IMR-90 (cell line): ENCODE measurements at regions not wholly inside any gene's neighbourhood (a gene's known extent, or its start where the extent isn't known, plus 50 kb on each side); places are given as distances from the start of the nearest gene placed in this dataset.

ENCODE experiments used
- ATAC-seq: fragments of 200-7000 bp; cut with Tn5 transposase; 2 replicates; pipeline ENCODE4 v1.9.1; 2020; ENCODE audit warnings: low read depth, mild to moderate bottlenecking, moderate library complexity
- BruUV-seq: library from RNA; stranded (reverse); fragments of 400-500 nt; replicated peaks from 2 replicates; lab custom pipeline; 2021; lab: Mats Ljungman, UMichigan
- CTCF ChIA-PET: fragments of 300-600 bp; formaldehyde crosslinking; extraction: SDS; loops from one replicate; lab custom pipeline; 2021; ENCODE audit warnings: antibody characterized with exemption; lab: Yijun Ruan, JAX
- POLR2A ChIA-PET: fragments of 300-600 bp; sonication (Branson Sonifier 250); formaldehyde crosslinking; loops from one replicate; lab custom pipeline; 2022; ENCODE audit warnings: antibody characterized with exemption; ENCODE audit not compliant: unreplicated experiment; lab: Charles Lee
- DNase-seq: peaks from one replicate; pipeline ENCODE4 v3.0.0; 2013
- H2AFZ ChIP-seq: replicated peaks from 2 replicates; pipeline ENCODE3; 2013; ENCODE audit warnings: low read length, mild to moderate bottlenecking; ENCODE audit not compliant: poor library complexity
- H2AK5ac ChIP-seq: 2 replicates; pipeline ENCODE4 v1.6.1; 2013; ENCODE audit warnings: low read depth, low read length, inconsistent platforms
- H2AK9ac ChIP-seq: replicated peaks from 2 replicates; pipeline ENCODE3; 2013; ENCODE audit warnings: mild to moderate bottlenecking, low read depth, low read length, moderate library complexity; ENCODE audit not compliant: poor library complexity
- H2BK120ac ChIP-seq: 2 replicates; pipeline ENCODE4 v1.6.1; 2013; ENCODE audit warnings: low read depth, low read length, inconsistent platforms
- H2BK15ac ChIP-seq: 3 replicates; pipeline ENCODE4 v1.6.1; 2013; ENCODE audit warnings: low read depth, low read length, inconsistent platforms
- H2BK20ac ChIP-seq: 2 replicates; pipeline ENCODE4 v1.6.1; 2013; ENCODE audit warnings: low read depth, mild to moderate bottlenecking, inconsistent platforms, low read length, moderate library complexity
- H2BK5ac ChIP-seq: 2 replicates; pipeline ENCODE4 v1.6.1; 2013; ENCODE audit warnings: mild to moderate bottlenecking, low read depth, low read length, inconsistent platforms; ENCODE audit not compliant: poor library complexity, severe bottlenecking
- H3K14ac ChIP-seq: replicated peaks from 2 replicates; pipeline ENCODE4 v1.6.1; 2013; ENCODE audit warnings: low read depth, low read length, inconsistent platforms
- H3K18ac ChIP-seq: 2 replicates; pipeline ENCODE4 v1.6.1; 2013; ENCODE audit warnings: low read depth, low read length, control low read depth
- H3K23ac ChIP-seq: 2 replicates; pipeline ENCODE4 v1.6.1; 2013; ENCODE audit warnings: low read depth, low read length, inconsistent platforms
- H3K27ac ChIP-seq: 2 replicates; pipeline ENCODE4 v1.5.1; 2013; ENCODE audit warnings: mild to moderate bottlenecking, control low read depth, low read length; ENCODE audit not compliant: insufficient read depth
- H3K27me3 ChIP-seq: 2 replicates; pipeline ENCODE4 v1.6.1; 2013; ENCODE audit warnings: low read length; ENCODE audit not compliant: control insufficient read depth, insufficient read depth
- H3K36me3 ChIP-seq: 2 replicates; pipeline ENCODE4 v1.6.1; 2013; ENCODE audit warnings: low read length, mixed read lengths; ENCODE audit not compliant: control insufficient read depth, insufficient read depth
- H3K4ac ChIP-seq: 2 replicates; pipeline ENCODE4 v1.6.1; 2013; ENCODE audit warnings: low read depth, low read length, inconsistent platforms
- H3K4me1 ChIP-seq: 2 replicates; pipeline ENCODE4 v1.6.1; 2013; ENCODE audit warnings: low read length, mixed read lengths; ENCODE audit not compliant: control insufficient read depth, insufficient read depth
- H3K4me2 ChIP-seq: 2 replicates; pipeline ENCODE4 v1.6.1; 2013; ENCODE audit warnings: low read depth, mild to moderate bottlenecking, control low read depth, low read length, moderate library complexity
- H3K4me3 ChIP-seq: 2 replicates; pipeline ENCODE4 v1.5.1; 2013; ENCODE audit warnings: low read depth, mild to moderate bottlenecking, control low read depth, low read length, moderate library complexity; ENCODE audit not compliant: insufficient read depth
- H3K56ac ChIP-seq: 2 replicates; pipeline ENCODE4 v1.6.1; 2013; ENCODE audit warnings: low read length, inconsistent platforms; ENCODE audit not compliant: insufficient read depth; ENCODE audit errors: extremely low read depth
- H3K79me1 ChIP-seq, 2 experiments: 2 replicates each; pipeline ENCODE4 v1.6.1; 2013; ENCODE audit warnings: low read length in 2 of 2, inconsistent platforms in 1 of 2, low read depth in 1 of 2
- H3K9ac ChIP-seq: 2 replicates; pipeline ENCODE4 v1.6.1; 2013; ENCODE audit warnings: low read depth, low read length, control low read depth
- H3K9me1 ChIP-seq: 2 replicates; pipeline ENCODE4 v1.6.1; 2013; ENCODE audit warnings: low read length, inconsistent platforms; ENCODE audit not compliant: insufficient read depth
- H3K9me3 ChIP-seq: 2 replicates; pipeline ENCODE4 v1.6.1; 2013; ENCODE audit warnings: low read length; ENCODE audit not compliant: control insufficient read depth, insufficient read depth
- H4K20me1 ChIP-seq: 2 replicates; pipeline ENCODE4 v1.6.1; 2013; ENCODE audit warnings: low read length, inconsistent platforms; ENCODE audit not compliant: insufficient read depth
- H4K5ac ChIP-seq: 2 replicates; pipeline ENCODE4 v1.6.1; 2013; ENCODE audit warnings: mild to moderate bottlenecking, low read depth, low read length, control low read depth
- H4K8ac ChIP-seq, 2 experiments: 2 replicates each; pipeline ENCODE4 v1.6.1; 2013; ENCODE audit warnings: low read depth in 2 of 2, low read length in 2 of 2, control low read depth in 1 of 2, inconsistent platforms in 1 of 2
- H4K91ac ChIP-seq: 2 replicates; pipeline ENCODE4 v1.6.1; 2013; ENCODE audit warnings: low read depth, low read length, inconsistent platforms; ENCODE audit not compliant: insufficient read depth
- BHLHE40 ChIP-seq: fragments of 150-350 bp; IDR thresholded peaks from 2 replicates; pipeline ENCODE4 v1.6.1; 2016; ENCODE audit warnings: mild to moderate bottlenecking, low read depth, low read length
- CEBPB ChIP-seq: IDR thresholded peaks from 2 replicates; pipeline ENCODE4 v1.6.1; 2012; ENCODE audit warnings: low read depth, low read length, improper control_type of control experiment
- CHD1 ChIP-seq: IDR thresholded peaks from 2 replicates; pipeline ENCODE4 v1.6.1; 2012; ENCODE audit warnings: low read depth, low read length, improper control_type of control experiment
- FOS ChIP-seq: fragments of 150-350 bp; IDR thresholded peaks from 2 replicates; pipeline ENCODE4 v1.6.1; 2016; ENCODE audit warnings: low read depth, low read length
- MAFK ChIP-seq: IDR thresholded peaks from 2 replicates; pipeline ENCODE4 v1.6.1; 2012; ENCODE audit warnings: low read depth, low read length, improper control_type of control experiment
- MAZ ChIP-seq: IDR thresholded peaks from 2 replicates; pipeline ENCODE4 v1.6.1; 2012; ENCODE audit warnings: low read depth, mild to moderate bottlenecking, low read length, improper control_type of control experiment, moderate library complexity, borderline replicate concordance
- MXI1 ChIP-seq: IDR thresholded peaks from 2 replicates; pipeline ENCODE4 v1.6.1; 2012; ENCODE audit warnings: low read depth, mild to moderate bottlenecking, low read length, moderate library complexity, borderline replicate concordance
- NFE2L2 ChIP-seq: fragments of 150-350 bp; IDR thresholded peaks from 2 replicates; pipeline ENCODE4 v1.6.1; 2016; ENCODE audit warnings: low read depth, mild to moderate bottlenecking, low read length
- POLR2A ChIP-seq: IDR thresholded peaks from 2 replicates; pipeline ENCODE4 v1.6.1; 2012; ENCODE audit warnings: mild to moderate bottlenecking, low read depth, low read length
- RAD21 ChIP-seq: IDR thresholded peaks from 2 replicates; pipeline ENCODE4 v1.6.1; 2012; ENCODE audit warnings: low read length, improper control_type of control experiment
- RCOR1 ChIP-seq: IDR thresholded peaks from 2 replicates; pipeline ENCODE4 v1.6.1; 2012; ENCODE audit warnings: mild to moderate bottlenecking, low read length, improper control_type of control experiment; ENCODE audit not compliant: insufficient replicate concordance
- RFX5 ChIP-seq: IDR thresholded peaks from 2 replicates; pipeline ENCODE4 v1.8.0; 2012; ENCODE audit warnings: low read depth, mild to moderate bottlenecking, low read length, moderate library complexity
- SMC3 ChIP-seq: fragments of 150-350 bp; IDR thresholded peaks from 2 replicates; pipeline ENCODE4 v1.6.1; 2016; ENCODE audit warnings: low read depth, mild to moderate bottlenecking, antibody characterized with exemption, low read length, moderate library complexity
- WGBS, 2 experiments: methylation state at CpG; one replicate each; pipeline versions ENCODE4 v1.1.5 to v1.1.7; 2013; ENCODE audit warnings: missing lambda C conversion rate in 2 of 2; ENCODE audit not compliant: insufficient read length in 1 of 2; ENCODE audit errors: extremely low coverage in 2 of 2; 5-methylcytosine and 5-hydroxymethylcytosine counted together
- dilution Hi-C: fragments of 300-500 bp; cut with HindIII; formaldehyde crosslinking; loops from one replicate; pipeline ENCODE4 v1.14.3; 2018; ENCODE audit warnings: low sequenced_read_pairs; ENCODE audit not compliant: unreplicated experiment
- in situ Hi-C: fragments of 300-500 bp; cut with MboI; formaldehyde crosslinking; loops from 3 replicates; pipeline ENCODE4 v1.14.3; 2019; ENCODE audit warnings: low sequenced_read_pairs, inconsistent platforms, mixed read lengths
- intact Hi-C: fragments of 100-400 bp; cut with micrococcal nuclease; formaldehyde crosslinking; loops from 2 replicates; pipeline ENCODE4 v1.10.0; 2022
- TF ChIP-seq, protein P1 (sequence below): fragments of 150-350 bp; IDR thresholded peaks from 2 replicates; pipeline ENCODE4 v1.6.1; 2017; ENCODE audit warnings: mild to moderate bottlenecking, antibody characterized with exemption, low read length, low read depth
- TF ChIP-seq, protein P2 (sequence below): fragments of 150-350 bp; IDR thresholded peaks from 2 replicates; pipeline ENCODE4 v1.6.1; 2016; ENCODE audit warnings: low read depth, mild to moderate bottlenecking, low read length, moderate library complexity, borderline replicate concordance
- TF ChIP-seq, protein P3 (sequence below): conservative IDR thresholded peaks from 2 replicates; pipeline ENCODE4 v1.5.1; 2012; ENCODE audit warnings: mild to moderate bottlenecking, low read depth, low read length, improper control_type of control experiment

DNA sequence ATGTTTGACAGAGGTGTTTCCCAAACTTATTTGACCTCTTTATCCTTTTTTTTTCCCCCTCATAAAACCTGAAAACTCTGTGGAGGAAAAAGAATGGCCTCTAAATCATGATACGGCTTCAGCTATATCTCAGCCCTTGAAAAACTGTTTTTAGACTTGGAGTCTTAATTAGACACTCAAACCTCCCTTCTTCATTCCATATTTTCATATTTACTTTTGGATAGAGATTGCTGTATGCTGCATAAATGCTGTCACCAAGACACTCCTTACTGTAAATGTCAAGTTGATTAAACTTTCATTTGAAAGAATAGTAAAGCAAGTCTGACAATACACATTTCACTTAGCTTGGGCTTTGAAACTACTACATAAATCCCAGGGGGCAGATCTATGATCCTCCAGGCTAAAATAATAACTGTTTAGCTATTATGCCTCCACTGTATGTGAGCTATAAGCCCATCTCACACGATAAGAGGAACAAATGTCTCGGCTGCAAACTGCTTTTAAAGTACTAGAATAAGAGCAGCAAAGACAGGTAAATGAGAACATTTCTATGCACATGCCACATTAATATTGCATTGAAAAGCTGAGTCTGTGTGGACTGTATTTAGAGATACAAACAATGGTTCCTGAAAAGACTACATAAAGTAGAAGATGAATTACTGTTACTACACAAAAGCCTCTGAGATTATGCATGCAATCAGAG lies 141.3 kb upstream of the HMGN3 start:
- TF ChIP-seq FOS (no peak), RAD21 (no peak), MAZ (no peak), MAFK (no peak), POLR2A (no peak), BHLHE40 (no peak), CEBPB (no peak), RCOR1 (no peak), NFE2L2 (no peak), RFX5 (no peak), SMC3 (no peak), CHD1 (no peak), MXI1 (no peak)
- TF ChIP-seq, protein P1, sequence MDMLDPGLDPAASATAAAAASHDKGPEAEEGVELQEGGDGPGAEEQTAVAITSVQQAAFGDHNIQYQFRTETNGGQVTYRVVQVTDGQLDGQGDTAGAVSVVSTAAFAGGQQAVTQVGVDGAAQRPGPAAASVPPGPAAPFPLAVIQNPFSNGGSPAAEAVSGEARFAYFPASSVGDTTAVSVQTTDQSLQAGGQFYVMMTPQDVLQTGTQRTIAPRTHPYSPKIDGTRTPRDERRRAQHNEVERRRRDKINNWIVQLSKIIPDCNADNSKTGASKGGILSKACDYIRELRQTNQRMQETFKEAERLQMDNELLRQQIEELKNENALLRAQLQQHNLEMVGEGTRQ = no peak
- TF ChIP-seq, protein P2, sequence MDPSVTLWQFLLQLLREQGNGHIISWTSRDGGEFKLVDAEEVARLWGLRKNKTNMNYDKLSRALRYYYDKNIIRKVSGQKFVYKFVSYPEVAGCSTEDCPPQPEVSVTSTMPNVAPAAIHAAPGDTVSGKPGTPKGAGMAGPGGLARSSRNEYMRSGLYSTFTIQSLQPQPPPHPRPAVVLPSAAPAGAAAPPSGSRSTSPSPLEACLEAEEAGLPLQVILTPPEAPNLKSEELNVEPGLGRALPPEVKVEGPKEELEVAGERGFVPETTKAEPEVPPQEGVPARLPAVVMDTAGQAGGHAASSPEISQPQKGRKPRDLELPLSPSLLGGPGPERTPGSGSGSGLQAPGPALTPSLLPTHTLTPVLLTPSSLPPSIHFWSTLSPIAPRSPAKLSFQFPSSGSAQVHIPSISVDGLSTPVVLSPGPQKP = no peak
- TF ChIP-seq, protein P3, sequence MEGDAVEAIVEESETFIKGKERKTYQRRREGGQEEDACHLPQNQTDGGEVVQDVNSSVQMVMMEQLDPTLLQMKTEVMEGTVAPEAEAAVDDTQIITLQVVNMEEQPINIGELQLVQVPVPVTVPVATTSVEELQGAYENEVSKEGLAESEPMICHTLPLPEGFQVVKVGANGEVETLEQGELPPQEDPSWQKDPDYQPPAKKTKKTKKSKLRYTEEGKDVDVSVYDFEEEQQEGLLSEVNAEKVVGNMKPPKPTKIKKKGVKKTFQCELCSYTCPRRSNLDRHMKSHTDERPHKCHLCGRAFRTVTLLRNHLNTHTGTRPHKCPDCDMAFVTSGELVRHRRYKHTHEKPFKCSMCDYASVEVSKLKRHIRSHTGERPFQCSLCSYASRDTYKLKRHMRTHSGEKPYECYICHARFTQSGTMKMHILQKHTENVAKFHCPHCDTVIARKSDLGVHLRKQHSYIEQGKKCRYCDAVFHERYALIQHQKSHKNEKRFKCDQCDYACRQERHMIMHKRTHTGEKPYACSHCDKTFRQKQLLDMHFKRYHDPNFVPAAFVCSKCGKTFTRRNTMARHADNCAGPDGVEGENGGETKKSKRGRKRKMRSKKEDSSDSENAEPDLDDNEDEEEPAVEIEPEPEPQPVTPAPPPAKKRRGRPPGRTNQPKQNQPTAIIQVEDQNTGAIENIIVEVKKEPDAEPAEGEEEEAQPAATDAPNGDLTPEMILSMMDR = no peak
- Histone ChIP-seq H3K4me3 (no peak overlapping the region), H3K9me3 (no peaks in the 10 kb centered on the region), H3K14ac (no peak overlapping the region), H2AK9ac (no peak overlapping the region), H4K20me1 (no peaks in the 10 kb centered on the region), H3K27me3 (no peaks in the 10 kb centered on the region), H3K9ac (no peak overlapping the region), H3K18ac (no peak overlapping the region), H2BK5ac (no peak overlapping the region), H3K9me1 (no peaks in the 10 kb centered on the region), H3K79me1 (no peaks in the 10 kb centered on the region), H3K23ac (no peak overlapping the region), H3K56ac (no peak overlapping the region), H2AFZ (no peak overlapping the region), H3K4ac (no peak overlapping the region), H2BK15ac (no peak overlapping the region), H3K4me1 (no peaks in the 10 kb centered on the region), H4K91ac (no peak overlapping the region), H2AK5ac (no peak overlapping the region), H3K27ac (no peak overlapping the region), H4K5ac (no peak overlapping the region), H3K36me3 (no peaks in the 10 kb centered on the region), H4K8ac (no peak overlapping the region), H2BK20ac (no peak overlapping the region), H2BK120ac (no peak overlapping the region), H3K4me2 (no peak overlapping the region)
- ATAC-seq (no peak), DNase-seq (no peak)
- ChIA-PET CTCF (no interaction called here), POLR2A (no interaction called here)
- no CpG with 5 or more reads among the region's 3 CpGs for WGBS, 2 experiments
- dilution Hi-C loops = no loop called here
- in situ Hi-C loops = no loop called here
- BruUV-seq = no TSS peak
- intact Hi-C loops = no loop called here
